ENCODE measurements at regions not wholly inside any gene's neighbourhood (a gene's known extent, or its start where the extent isn't known, plus 50 kb on each side); places are given as distances from the start of the nearest gene placed in this dataset.

DNA sequence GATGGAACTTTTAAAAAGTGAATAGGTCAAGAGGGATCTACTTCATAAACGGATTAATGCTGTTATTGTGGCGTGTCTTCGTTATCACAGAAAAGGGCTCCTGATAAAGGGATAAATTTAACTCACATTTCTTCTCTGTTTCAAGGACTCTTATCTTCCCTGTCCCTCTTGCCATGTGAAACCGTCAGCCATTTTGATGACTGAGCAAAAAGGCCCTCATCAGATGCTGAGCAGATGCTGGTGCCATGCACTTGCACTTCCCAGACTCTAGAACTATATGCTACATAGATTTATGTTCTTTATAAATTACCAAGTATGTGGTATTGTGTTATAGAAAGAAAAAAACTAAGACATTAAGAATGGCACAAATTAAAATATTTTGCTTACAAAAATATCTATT is 1011.8 kb upstream of the GBE1 start:
- H3K4me3 ChIP-seq (ENCODE audit: control insufficient read depth, low read depth, low read length) = no peak overlapping the region
- no peak for DNase-seq (ENCODE audit: low read depth)
- TF ChIP-seq, protein P1, sequence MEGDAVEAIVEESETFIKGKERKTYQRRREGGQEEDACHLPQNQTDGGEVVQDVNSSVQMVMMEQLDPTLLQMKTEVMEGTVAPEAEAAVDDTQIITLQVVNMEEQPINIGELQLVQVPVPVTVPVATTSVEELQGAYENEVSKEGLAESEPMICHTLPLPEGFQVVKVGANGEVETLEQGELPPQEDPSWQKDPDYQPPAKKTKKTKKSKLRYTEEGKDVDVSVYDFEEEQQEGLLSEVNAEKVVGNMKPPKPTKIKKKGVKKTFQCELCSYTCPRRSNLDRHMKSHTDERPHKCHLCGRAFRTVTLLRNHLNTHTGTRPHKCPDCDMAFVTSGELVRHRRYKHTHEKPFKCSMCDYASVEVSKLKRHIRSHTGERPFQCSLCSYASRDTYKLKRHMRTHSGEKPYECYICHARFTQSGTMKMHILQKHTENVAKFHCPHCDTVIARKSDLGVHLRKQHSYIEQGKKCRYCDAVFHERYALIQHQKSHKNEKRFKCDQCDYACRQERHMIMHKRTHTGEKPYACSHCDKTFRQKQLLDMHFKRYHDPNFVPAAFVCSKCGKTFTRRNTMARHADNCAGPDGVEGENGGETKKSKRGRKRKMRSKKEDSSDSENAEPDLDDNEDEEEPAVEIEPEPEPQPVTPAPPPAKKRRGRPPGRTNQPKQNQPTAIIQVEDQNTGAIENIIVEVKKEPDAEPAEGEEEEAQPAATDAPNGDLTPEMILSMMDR (IDR thresholded peaks at IDR 0.05; ENCODE audit: control insufficient read depth, insufficient read depth, low read depth, low read length, missing control alignments) = no peak

DNA sequence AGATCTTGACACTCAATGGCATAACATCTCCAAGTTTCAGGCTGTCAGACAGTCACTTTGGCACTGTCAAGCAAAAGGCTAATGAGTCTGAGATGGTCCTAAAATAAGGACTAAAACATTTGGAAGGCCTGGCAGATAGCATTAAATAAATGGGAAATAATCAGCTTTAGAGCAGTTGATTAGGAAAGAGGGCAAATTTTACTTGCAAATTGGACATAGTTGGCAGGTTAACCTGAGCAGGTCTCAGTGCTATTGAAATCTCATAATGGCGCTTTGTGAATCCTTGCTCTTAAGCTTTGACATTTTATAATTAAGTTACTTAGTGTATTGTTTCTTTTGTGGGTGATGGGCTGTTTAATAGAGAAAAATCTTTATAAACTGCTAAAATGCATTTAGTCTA is 1003.1 kb upstream of the GBE1 start:
- H3K4me3 ChIP-seq (ENCODE audit: control insufficient read depth, low read depth, low read length) = no peak overlapping the region
- DNase-seq (ENCODE audit: low read depth) = no peak
- TF ChIP-seq, protein P1 (IDR thresholded peaks at IDR 0.05; ENCODE audit: control insufficient read depth, insufficient read depth, low read depth, low read length, missing control alignments) = no peak

DNA sequence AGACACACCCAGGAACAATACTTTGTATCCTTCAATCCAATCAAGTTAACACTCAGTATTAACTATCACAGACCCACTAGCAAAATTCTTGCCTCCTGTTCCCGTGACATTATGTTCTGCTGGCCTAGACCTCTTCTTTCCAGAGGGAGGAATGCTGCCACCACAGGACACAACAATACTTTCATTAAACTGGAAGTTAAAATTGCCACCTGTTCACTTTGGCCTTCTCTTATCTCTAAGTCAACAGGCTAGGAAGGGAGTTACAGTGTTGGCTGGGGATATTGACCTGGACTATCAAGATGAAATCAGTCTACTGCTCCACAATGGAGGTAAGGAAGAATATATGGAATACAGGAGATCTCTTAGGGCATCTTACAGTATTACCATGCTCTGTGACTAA is 1000.4 kb upstream of the GBE1 start:
- DNase-seq (ENCODE audit: low read depth) = no peak

DNA sequence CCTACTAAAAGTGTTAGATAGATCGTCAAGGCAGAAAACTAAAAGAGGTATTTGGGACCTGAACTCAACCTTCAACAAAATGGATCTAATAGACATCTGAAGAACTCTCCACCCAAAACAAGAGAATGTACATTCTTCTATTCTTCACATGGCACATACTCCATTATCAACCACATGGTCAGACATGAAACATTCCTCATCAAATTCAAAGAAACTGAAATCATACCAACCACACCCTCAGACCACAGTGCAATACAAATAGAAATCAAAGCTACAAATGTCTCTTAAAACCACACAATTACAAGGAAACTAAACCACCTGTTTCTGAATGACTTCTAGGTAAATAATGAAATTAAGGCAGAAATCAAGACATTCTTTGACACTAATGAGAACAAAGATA is 984.1 kb upstream of the GBE1 start:
- no peak overlapping the region for H3K4me3 ChIP-seq (ENCODE audit: control insufficient read depth, low read depth, low read length)
- TF ChIP-seq, protein P1 (IDR thresholded peaks at IDR 0.05; ENCODE audit: control insufficient read depth, insufficient read depth, low read depth, low read length, missing control alignments) = no peak
- DNase-seq (ENCODE audit: low read depth) = no peak

More for the DNA sequence above, 1000.4 kb upstream of the GBE1 start:
- TF ChIP-seq, protein P1 (IDR thresholded peaks at IDR 0.05; ENCODE audit: control insufficient read depth, insufficient read depth, low read depth, low read length, missing control alignments) = no peak
- H3K4me3 ChIP-seq (ENCODE audit: control insufficient read depth, low read depth, low read length) = no peak overlapping the region

DNA sequence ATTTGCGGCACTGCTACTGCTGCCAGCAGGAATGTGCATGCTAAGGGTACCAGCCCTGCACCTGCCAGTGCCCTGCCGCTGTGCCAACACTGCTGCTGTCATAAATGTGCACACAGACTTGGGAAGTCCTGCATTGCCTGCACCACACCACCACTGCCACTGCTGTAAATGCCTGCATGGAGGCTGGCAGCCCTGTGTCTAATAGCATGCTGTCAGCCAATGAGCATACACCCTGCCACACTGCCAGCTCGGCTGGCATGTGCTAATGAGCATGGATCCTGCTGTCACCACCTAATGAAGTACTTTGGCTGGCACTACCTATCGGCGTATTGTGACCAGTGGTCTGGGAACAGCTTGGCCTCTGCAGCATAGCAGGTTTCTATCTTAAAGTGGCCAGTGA is 981.8 kb upstream of the GBE1 start:
- DNase-seq (ENCODE audit: low read depth) = no peak
- no peak overlapping the region for H3K4me3 ChIP-seq (ENCODE audit: control insufficient read depth, low read depth, low read length)
- TF ChIP-seq, protein P1 (IDR thresholded peaks at IDR 0.05; ENCODE audit: control insufficient read depth, insufficient read depth, low read depth, low read length, missing control alignments) = no peak

DNA sequence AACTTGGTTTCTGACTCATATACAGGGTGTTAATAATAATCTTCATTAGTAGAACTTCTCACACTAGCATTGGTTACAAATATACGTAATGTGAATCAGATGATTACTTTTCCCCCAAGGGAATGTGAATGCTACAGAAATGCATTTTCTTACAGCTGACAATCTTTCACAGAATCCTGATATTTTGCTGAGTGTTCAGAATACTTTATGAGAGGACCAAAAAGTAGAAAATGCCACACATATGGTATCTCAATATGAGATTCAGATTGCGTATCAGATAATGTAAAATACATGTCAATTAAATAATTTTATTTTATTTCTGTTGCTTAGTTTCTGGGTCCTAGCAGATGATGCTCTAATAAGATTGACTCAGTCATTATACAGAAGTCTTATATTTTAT is 979.9 kb upstream of the GBE1 start:
- TF ChIP-seq, protein P1 (IDR thresholded peaks at IDR 0.05; ENCODE audit: control insufficient read depth, insufficient read depth, low read depth, low read length, missing control alignments) = no peak
- no peak for DNase-seq (ENCODE audit: low read depth)
- H3K4me3 ChIP-seq (ENCODE audit: control insufficient read depth, low read depth, low read length) = no peak overlapping the region

DNA sequence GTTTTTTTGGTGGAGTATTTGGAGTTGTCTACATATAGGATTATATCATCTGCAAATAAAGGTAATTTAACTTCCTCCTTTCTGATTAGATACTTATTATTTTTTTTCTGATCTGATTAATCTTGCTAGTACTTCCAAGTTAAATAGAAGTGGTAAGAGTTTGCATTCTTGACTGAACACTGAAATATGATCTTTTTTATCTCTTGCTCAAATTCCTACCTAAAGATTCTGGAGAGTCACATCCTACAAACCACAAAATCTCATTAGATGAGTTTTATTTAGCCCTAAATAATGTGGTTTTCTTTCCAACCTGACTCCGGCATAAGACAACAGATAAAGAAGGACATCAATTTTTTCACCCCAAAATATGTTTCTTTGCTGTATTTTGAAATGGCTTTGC is 977.9 kb upstream of the GBE1 start:
- TF ChIP-seq, protein P1 (IDR thresholded peaks at IDR 0.05; ENCODE audit: control insufficient read depth, insufficient read depth, low read depth, low read length, missing control alignments) = no peak
- no peak overlapping the region for H3K4me3 ChIP-seq (ENCODE audit: control insufficient read depth, low read depth, low read length)
- no peak for DNase-seq (ENCODE audit: low read depth)
